HL-60 (cell line): ENCODE measurements at regions not wholly inside any gene's neighbourhood (a gene's known extent, or its start where the extent isn't known, plus 50 kb on each side); places are given as distances from the start of the nearest gene placed in this dataset.

Experiments used
- DNase-seq, 2 experiments: peaks; one replicate each; pipeline ENCODE4 v3.0.0-alpha.2; 2010 to 2020; ENCODE audit warnings: low read depth in 1 of 2, low spot score in 1 of 2
- H3K27ac ChIP-seq: fragments of 250-450 bp; sonication (Bioruptor Pico); replicated peaks from 2 replicates; pipeline ENCODE4 v1.5.1; 2020; ENCODE audit warnings: mild to moderate bottlenecking, moderate library complexity
- H3K27me3 ChIP-seq: fragments of 250-450 bp; sonication (Bioruptor Pico); 2 replicates; pipeline ENCODE4 v1.5.1; 2021; ENCODE audit warnings: mild to moderate bottlenecking, moderate library complexity; ENCODE audit not compliant: insufficient read depth, poor library complexity, severe bottlenecking
- H3K4me3 ChIP-seq: replicated peaks from 2 replicates; pipeline ENCODE4 v1.5.1; 2011; ENCODE audit warnings: mild to moderate bottlenecking, control low read depth, low read length; ENCODE audit not compliant: insufficient read depth
- CTCF ChIP-seq: IDR thresholded peaks from one replicate; pipeline ENCODE4 v1.5.1; 2011; ENCODE audit warnings: low read length, control low read depth, inconsistent platforms; ENCODE audit not compliant: insufficient read depth
- REST ChIP-seq: IDR thresholded peaks from 2 replicates; pipeline ENCODE4 v1.6.1; 2012; ENCODE audit warnings: low read depth; ENCODE audit not compliant: insufficient replicate concordance
- SPI1 ChIP-seq: IDR thresholded peaks from 2 replicates; pipeline ENCODE4 v1.6.1; 2012; ENCODE audit warnings: low read depth, mild to moderate bottlenecking, borderline replicate concordance

- Histone ChIP-seq H3K27ac (no peak overlapping the region), H3K27me3 (no peaks in the 10 kb centered on the region), H3K4me3 (no peak overlapping the region)
- TF ChIP-seq REST (no peak), SPI1 (no peak), CTCF (no peak)
- DNase-seq = no peak
Observed at GRCh38 chr7:20280475-20281351, 50.0 kb upstream of the ITGB8 start.
